ENCODE measurements at regions not wholly inside any gene's neighbourhood (a gene's known extent, or its start where the extent isn't known, plus 50 kb on each side); places are given as distances from the start of the nearest gene placed in this dataset.

- no TSS peak for BruUV-seq (replicated peaks)
- Histone ChIP-seq H3K79me2 (ENCODE audit: control insufficient read depth, insufficient read depth, low read length) (no peaks in the 10 kb centered on the region), H3K27me3 (ENCODE audit: control insufficient read depth in 2 of 2, insufficient read depth in 2 of 2, low read length in 2 of 2) (no peaks in the 10 kb centered on the region), H3K4me2 (ENCODE audit: insufficient read depth, low read length) (no peak overlapping the region), H3K9me1 (ENCODE audit: control insufficient read depth, insufficient read depth, low read length) (no peaks in the 10 kb centered on the region), H3K4me3 (no peak overlapping the region), H3K36me3 (ENCODE audit: control insufficient read depth, insufficient read depth, low read length) (no peaks in the 10 kb centered on the region), H3K27ac (ENCODE audit: extremely low read depth, low read depth, low read length) (no peak overlapping the region), H3K9me3 (replicated peaks; ENCODE audit: control insufficient read depth, insufficient read depth, low read depth, low read length) (no peaks in the 10 kb centered on the region), H4K20me1 (replicated peaks; ENCODE audit: control insufficient read depth, insufficient read depth, low read length) (no peaks in the 10 kb centered on the region), H3K9ac (ENCODE audit: insufficient read depth in 1 of 2, low read depth in 2 of 2, low read length in 2 of 2) (no peak overlapping the region), H3K4me1 (replicated peaks in 1 of 2; ENCODE audit: control insufficient read depth in 2 of 2, insufficient read depth in 2 of 2, low read length in 2 of 2) (no peaks in the 10 kb centered on the region), H2AFZ (ENCODE audit: low read depth, low read length) (no peak overlapping the region)
- FAIRE-seq: no peak
- ChIA-PET CTCF (ENCODE audit: low intra/inter-chr PET ratio) (no interaction called here), POLR2A (no interaction called here)
- whole genome bisulfite sequencing (ENCODE audit: insufficient coverage, low coverage, missing lambda C conversion rate): 0% methylated on average over 1 of the region's 1 CpG
- TF ChIP-seq, protein P1, sequence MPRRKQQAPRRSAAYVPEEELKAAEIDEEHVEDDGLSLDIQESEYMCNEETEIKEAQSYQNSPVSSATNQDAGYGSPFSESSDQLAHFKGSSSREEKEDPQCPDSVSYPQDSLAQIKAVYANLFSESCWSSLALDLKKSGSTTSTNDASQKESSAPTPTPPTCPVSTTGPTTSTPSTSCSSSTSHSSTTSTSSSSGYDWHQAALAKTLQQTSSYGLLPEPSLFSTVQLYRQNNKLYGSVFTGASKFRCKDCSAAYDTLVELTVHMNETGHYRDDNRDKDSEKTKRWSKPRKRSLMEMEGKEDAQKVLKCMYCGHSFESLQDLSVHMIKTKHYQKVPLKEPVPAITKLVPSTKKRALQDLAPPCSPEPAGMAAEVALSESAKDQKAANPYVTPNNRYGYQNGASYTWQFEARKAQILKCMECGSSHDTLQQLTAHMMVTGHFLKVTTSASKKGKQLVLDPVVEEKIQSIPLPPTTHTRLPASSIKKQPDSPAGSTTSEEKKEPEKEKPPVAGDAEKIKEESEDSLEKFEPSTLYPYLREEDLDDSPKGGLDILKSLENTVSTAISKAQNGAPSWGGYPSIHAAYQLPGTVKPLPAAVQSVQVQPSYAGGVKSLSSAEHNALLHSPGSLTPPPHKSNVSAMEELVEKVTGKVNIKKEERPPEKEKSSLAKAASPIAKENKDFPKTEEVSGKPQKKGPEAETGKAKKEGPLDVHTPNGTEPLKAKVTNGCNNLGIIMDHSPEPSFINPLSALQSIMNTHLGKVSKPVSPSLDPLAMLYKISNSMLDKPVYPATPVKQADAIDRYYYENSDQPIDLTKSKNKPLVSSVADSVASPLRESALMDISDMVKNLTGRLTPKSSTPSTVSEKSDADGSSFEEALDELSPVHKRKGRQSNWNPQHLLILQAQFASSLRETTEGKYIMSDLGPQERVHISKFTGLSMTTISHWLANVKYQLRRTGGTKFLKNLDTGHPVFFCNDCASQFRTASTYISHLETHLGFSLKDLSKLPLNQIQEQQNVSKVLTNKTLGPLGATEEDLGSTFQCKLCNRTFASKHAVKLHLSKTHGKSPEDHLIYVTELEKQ (CRISPR knock-in tag; IDR thresholded peaks at IDR 0.05): no peak
- intact Hi-C loops (cut with micrococcal nuclease) (loop anchor here (5.0 kb wide), 1 partner anchor 453 kb away; no protein-coding TSS in a partner anchor), in situ Hi-C loops (cut with MboI) (no loop called here)
- DNase-seq (ENCODE audit: extremely low read depth in 1 of 4, low spot score in 3 of 4): no peak
- ATAC-seq: no peak
Observed at GRCh38 chr10:120174491-120174890, 282.0 kb downstream of the SEC23IP start.

GRCh38 chr10:120177330-120177729 is 279.7 kb upstream of the PLPP4 start:
- H4K20me1 ChIP-seq (replicated peaks; ENCODE audit: control insufficient read depth, insufficient read depth, low read length): no peaks in the 10 kb centered on the region
- H3K9ac ChIP-seq (ENCODE audit: insufficient read depth in 1 of 2, low read depth in 2 of 2, low read length in 2 of 2): no peak overlapping the region
- no peak overlapping the region for H2AFZ ChIP-seq (ENCODE audit: low read depth, low read length)
- H3K9me1 ChIP-seq (ENCODE audit: control insufficient read depth, insufficient read depth, low read length): no peaks in the 10 kb centered on the region
- H3K27me3 ChIP-seq (ENCODE audit: control insufficient read depth in 2 of 2, insufficient read depth in 2 of 2, low read length in 2 of 2): no peaks in the 10 kb centered on the region; a peak in 1 of 5 replicates
- H3K9me3 ChIP-seq (replicated peaks; ENCODE audit: control insufficient read depth, insufficient read depth, low read depth, low read length): no peaks in the 10 kb centered on the region
- 0% methylated on average over 8 of the region's 10 CpGs for WGBS (ENCODE audit: insufficient coverage, low coverage, missing lambda C conversion rate)
- H3K79me2 ChIP-seq (ENCODE audit: control insufficient read depth, insufficient read depth, low read length): no peaks in the 10 kb centered on the region
- no peak for TF ChIP-seq RFX1 (IDR thresholded peaks at IDR 0.05)
- no peak for TF ChIP-seq CREB5 (CRISPR knock-in tag; IDR thresholded peaks at IDR 0.05)
- TF ChIP-seq ZNF57 (CRISPR knock-in tag; IDR thresholded peaks at IDR 0.05): no peak
- H3K4me3 ChIP-seq: no peak overlapping the region
- ChIA-PET POLR2A (no interaction called here), CTCF (ENCODE audit: low intra/inter-chr PET ratio) (no interaction called here)
- no peak for ATAC-seq
- H3K4me2 ChIP-seq (ENCODE audit: insufficient read depth, low read length): no peak overlapping the region
- no TSS peak for BruUV-seq (replicated peaks)
- H3K27ac ChIP-seq (ENCODE audit: extremely low read depth, low read depth, low read length): no peak overlapping the region
- in situ Hi-C loops (cut with MboI) (no loop called here), intact Hi-C loops (cut with micrococcal nuclease) (no loop called here)
- H3K4me1 ChIP-seq (replicated peaks in 1 of 2; ENCODE audit: control insufficient read depth in 2 of 2, insufficient read depth in 2 of 2, low read length in 2 of 2): no peaks in the 10 kb centered on the region
- no peak for FAIRE-seq
- no peaks in the 10 kb centered on the region for H3K36me3 ChIP-seq (ENCODE audit: control insufficient read depth, insufficient read depth, low read length)
- no peak for DNase-seq (ENCODE audit: extremely low read depth in 1 of 4, low spot score in 3 of 4)
